Thyroid gland (tissue), 4 donors: ENCODE measurements at regions not wholly inside any gene's neighbourhood (a gene's known extent, or its start where the extent isn't known, plus 50 kb on each side); places are given as distances from the start of the nearest gene placed in this dataset.

Source experiments
- POLR2A ChIP-seq, 2 donors: fragments of 450-650 bp; IDR thresholded peaks; one replicate each; pipeline ENCODE4 v1.6.1; 2017; ENCODE audit warnings: antibody characterized with exemption in 2 of 2, mild to moderate bottlenecking in 2 of 2, moderate library complexity in 1 of 2
- TF ChIP-seq, protein P1 (sequence below), 6 experiments: fragments of 200-600 bp in 3 of 6; fragments of 450-650 bp in 3 of 6; sonication (generic) in 3 of 6; IDR thresholded peaks; one replicate each; pipeline ENCODE4 v1.5.1; 2016 to 2019; ENCODE audit warnings: antibody characterized with exemption in 6 of 6, mild to moderate bottlenecking in 2 of 6, inconsistent platforms in 1 of 6, moderate library complexity in 1 of 6

DNA sequence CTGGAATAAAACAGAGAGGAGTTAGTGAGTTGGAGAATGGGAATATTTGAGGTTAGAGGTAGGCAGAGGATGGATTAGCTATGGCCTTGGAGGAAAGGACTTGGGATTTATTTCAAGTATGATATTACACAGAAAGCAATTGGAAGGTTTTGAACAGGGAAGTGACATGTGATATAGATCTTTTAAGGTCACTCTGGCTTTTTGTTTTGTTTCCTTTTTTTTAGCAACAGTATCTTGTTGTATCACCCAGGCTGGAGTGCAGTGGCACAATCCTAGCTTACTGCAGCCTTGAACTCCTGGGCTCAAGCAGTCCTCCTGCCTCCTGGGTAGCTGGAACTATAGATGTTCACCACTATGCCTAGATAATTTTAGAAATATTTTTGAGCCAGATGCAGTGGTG, 190.3 kb downstream of the UTRN start:
- TF ChIP-seq, protein P1, sequence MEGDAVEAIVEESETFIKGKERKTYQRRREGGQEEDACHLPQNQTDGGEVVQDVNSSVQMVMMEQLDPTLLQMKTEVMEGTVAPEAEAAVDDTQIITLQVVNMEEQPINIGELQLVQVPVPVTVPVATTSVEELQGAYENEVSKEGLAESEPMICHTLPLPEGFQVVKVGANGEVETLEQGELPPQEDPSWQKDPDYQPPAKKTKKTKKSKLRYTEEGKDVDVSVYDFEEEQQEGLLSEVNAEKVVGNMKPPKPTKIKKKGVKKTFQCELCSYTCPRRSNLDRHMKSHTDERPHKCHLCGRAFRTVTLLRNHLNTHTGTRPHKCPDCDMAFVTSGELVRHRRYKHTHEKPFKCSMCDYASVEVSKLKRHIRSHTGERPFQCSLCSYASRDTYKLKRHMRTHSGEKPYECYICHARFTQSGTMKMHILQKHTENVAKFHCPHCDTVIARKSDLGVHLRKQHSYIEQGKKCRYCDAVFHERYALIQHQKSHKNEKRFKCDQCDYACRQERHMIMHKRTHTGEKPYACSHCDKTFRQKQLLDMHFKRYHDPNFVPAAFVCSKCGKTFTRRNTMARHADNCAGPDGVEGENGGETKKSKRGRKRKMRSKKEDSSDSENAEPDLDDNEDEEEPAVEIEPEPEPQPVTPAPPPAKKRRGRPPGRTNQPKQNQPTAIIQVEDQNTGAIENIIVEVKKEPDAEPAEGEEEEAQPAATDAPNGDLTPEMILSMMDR (IDR thresholded peaks at IDR 0.05): no peak
- TF ChIP-seq POLR2A (IDR thresholded peaks at IDR 0.05): no peak
